ENCODE measurements at regions not wholly inside any gene's neighbourhood (a gene's known extent, or its start where the extent isn't known, plus 50 kb on each side); places are given as distances from the start of the nearest gene placed in this dataset.
"Not testable (repeated sequence)": the region's sequence is repeated elsewhere in the genome, so short reads cannot be mapped to it uniquely, and the experiment has no call there.

GRCh38 chr6:12348530-12349511 is 58.7 kb downstream of the EDN1 start:
- peak; percentile 60 for DNase-seq (ENCODE audit: low read depth)

GRCh38 chr6:12350644-12351170 is 60.5 kb downstream of the EDN1 start:
- no peak for DNase-seq (ENCODE audit: low read depth)

DNA sequence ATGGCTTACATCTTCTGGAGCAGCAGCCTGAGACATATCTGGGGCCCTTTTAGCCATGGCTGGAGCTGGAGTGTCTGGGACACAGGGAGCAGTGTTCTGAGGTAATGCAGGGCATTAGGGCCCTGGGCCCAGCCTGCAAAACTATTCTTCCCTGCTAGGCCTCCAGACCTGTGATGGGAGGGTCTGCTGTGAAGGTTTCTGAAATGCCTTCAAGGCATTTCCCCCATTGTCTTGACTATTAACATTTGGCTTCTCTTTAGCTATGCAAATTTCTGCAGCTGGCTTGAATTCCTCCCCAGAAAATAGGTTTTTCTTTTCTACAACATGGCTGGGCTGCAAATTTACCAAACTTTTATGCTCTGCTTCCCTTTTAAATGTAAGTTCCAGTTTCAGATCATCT is 61.5 kb downstream of the EDN1 start:
- no peak for DNase-seq (ENCODE audit: low read depth)

- peak; percentile 27 for DNase-seq (ENCODE audit: low read depth)
Measured at GRCh38 chr6:12353731-12354130, 63.6 kb downstream of the EDN1 start.

- DNase-seq (ENCODE audit: low read depth): peak; percentile 61
Measured at GRCh38 chr6:12354499-12354898, 64.3 kb downstream of the EDN1 start.

DNA sequence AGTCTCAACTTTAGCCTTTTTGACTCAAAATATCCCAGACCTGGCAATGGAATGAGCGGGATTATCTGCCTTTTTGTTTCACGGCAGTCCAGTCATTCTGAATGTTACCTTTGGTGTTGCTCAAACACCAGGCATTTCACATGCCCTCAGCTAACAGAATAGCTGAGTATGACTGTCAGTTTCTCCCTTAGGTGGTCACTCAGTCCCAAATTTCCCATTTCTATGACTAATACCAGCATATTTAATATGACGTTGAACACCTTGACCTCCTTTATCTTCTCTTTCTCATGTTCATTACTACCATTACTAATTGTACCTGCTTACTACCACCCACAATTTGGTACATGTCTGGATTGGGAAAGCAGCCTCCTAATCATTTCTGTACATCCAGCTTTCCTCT is 65.2 kb downstream of the EDN1 start:
- no peak for DNase-seq (ENCODE audit: low read depth)

- DNase-seq (ENCODE audit: low read depth): no peak
Measured at GRCh38 chr6:12356431-12356830, 66.3 kb downstream of the EDN1 start.

GRCh38 chr6:12356983-12357972 is 67.1 kb downstream of the EDN1 start:
- DNase-seq (ENCODE audit: low read depth): no peak

- DNase-seq (ENCODE audit: low read depth): no peak
Measured at GRCh38 chr6:12359036-12359435, 68.9 kb downstream of the EDN1 start.

- no peak for DNase-seq (ENCODE audit: low read depth)
Measured at GRCh38 chr6:12361042-12361765, 71.0 kb downstream of the EDN1 start.

DNA sequence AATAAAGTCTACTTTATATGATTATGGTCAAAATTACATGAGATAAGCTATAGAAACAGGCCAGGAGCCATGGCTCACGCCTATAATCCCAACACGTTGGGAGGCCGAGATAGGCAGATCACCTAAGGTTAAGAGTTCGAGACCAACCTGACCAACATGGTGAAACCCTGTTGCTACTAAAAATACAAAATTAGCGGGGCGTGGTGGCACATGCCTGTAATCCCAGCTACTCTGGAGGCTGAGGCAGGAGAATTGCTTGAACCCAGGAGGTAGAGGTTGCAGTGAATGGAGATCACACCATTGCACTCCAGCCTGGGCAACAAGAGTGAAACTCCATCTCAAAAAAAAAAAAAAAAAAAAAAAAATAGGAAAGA is 73.1 kb downstream of the EDN1 start:
- DNase-seq (ENCODE audit: low read depth): not testable (repeated sequence)

GRCh38 chr6:12363651-12364381 is 73.7 kb downstream of the EDN1 start:
- DNase-seq (ENCODE audit: low read depth): no peak

DNA sequence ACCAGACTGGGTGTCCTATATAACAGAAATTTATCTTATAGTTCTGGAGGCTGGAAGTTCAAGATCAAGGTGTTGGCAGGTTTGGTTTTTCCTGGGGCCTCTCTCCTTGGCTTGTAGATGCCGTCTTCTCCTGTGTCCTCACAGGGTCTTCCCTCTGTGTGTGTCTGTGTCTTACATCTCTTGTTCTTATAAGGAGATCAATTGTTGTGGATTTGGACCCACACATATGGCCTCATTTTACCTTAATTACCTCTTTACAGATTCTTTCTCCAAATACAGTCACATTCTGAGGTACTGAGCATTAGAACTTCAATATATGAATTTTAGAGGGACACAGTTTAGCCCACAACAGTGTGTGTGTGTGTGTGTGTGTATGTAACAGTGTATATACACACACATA is 74.5 kb downstream of the EDN1 start:
- DNase-seq (ENCODE audit: low read depth): no peak

GRCh38 chr6:12366731-12367130 is 76.6 kb downstream of the EDN1 start:
- DNase-seq (ENCODE audit: low read depth): no peak

GRCh38 chr6:12367412-12367811 is 77.3 kb downstream of the EDN1 start:
- DNase-seq (ENCODE audit: low read depth): no peak

GRCh38 chr6:12369355-12369754 is 79.2 kb downstream of the EDN1 start:
- DNase-seq (ENCODE audit: low read depth): no peak

GRCh38 chr6:12369781-12370262 is 79.7 kb downstream of the EDN1 start:
- DNase-seq (ENCODE audit: low read depth): no peak

- DNase-seq (ENCODE audit: low read depth): no peak
Measured at GRCh38 chr6:12371151-12371550, 81.0 kb downstream of the EDN1 start.

DNA sequence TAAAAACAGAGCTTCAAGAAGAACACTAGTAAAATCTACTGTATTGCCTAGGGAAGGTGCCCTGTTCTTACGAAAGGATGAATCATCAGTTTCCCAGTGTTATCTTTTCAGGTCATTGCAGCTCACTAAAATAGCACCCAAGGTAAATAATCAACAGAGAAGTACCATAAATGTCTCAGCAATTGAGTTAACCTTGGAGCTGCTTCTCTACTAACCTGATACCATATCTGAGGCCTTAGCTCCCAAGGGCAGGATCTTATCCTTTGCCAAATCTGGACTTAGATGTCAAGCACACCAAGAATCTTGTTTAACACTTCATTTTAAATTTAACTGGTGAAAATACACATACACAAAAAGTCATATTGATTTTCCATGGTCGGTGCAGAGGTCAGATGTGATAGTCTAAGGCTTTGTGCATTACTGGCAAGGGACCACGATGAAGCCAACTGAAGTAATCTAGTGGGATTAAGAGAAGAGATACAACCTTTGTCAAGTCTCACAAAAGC is 81.5 kb downstream of the EDN1 start:
- no peak for DNase-seq (ENCODE audit: low read depth)

DNA sequence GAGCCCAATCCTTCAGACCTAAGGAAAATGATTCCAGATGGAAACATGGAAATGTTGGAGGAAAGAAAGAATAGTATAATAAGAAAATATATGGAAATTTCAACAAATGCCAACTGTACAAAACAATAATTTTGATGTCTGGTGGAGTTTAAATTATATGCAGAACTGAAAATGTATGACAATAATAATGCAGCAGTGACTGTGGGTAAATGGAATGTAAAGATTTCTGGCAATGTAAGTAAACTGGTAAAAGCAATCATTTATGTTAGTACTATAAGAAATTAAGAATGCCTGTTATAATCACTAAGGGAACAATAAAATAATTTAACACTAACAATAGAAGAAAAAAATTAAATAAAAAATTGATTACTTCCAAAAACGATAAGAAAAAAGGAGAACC is 89.0 kb downstream of the EDN1 start:
- no peak for DNase-seq (ENCODE audit: low read depth)

GRCh38 chr6:12381587-12381986 is 91.4 kb downstream of the EDN1 start:
- peak; percentile 34 for DNase-seq (ENCODE audit: low read depth)

Data from GM04503 (cell line).